H1 (cell line): ENCODE measurements at regions not wholly inside any gene's neighbourhood (a gene's known extent, or its start where the extent isn't known, plus 50 kb on each side); places are given as distances from the start of the nearest gene placed in this dataset.

Experiments used
- CTCF ChIA-PET: fragments of 300-600 bp; sonication (Branson Sonifier 250); formaldehyde crosslinking; loops from one replicate; lab custom pipeline; 2021; ENCODE audit not compliant: partially characterized antibody; lab: Charles Lee
- POLR2A ChIA-PET: fragments of 300-600 bp; sonication (Branson Sonifier 250); formaldehyde crosslinking; loops from one replicate; lab custom pipeline; 2021; ENCODE audit warnings: inconsistent platforms; ENCODE audit not compliant: partially characterized antibody; lab: Charles Lee
- DNase-seq, 2 experiments: peaks; one replicate each; pipeline versions ENCODE4 v3.0.0 to v3.0.0-alpha.2; 2010 to 2022; ENCODE audit warnings: low spot score in 2 of 2, low read depth in 1 of 2, mixed read lengths in 1 of 2
- FAIRE-seq: peaks from 2 replicates; lab custom pipeline; 2011; peaks lifted over from hg19 to GRCh38; lab: Jason Lieb, UNC
- H2AFZ ChIP-seq: 2 replicates; pipeline ENCODE4 v1.8.1; 2012; ENCODE audit warnings: low read length, inconsistent platforms
- H2AK5ac ChIP-seq: 2 replicates; pipeline ENCODE4 v1.6.1; 2013; ENCODE audit warnings: low read depth, low read length
- H2BK120ac ChIP-seq: replicated peaks from 2 replicates; pipeline ENCODE3; 2013; ENCODE audit warnings: low read depth, low read length, inconsistent platforms
- H2BK12ac ChIP-seq: 2 replicates; pipeline ENCODE4 v1.6.1; 2013; ENCODE audit warnings: low read depth, low read length
- H2BK15ac ChIP-seq: 2 replicates; pipeline ENCODE4 v1.6.1; 2013; ENCODE audit warnings: low read length
- H2BK20ac ChIP-seq: 2 replicates; pipeline ENCODE4 v1.6.1; 2013; ENCODE audit warnings: low read length
- H2BK5ac ChIP-seq: 2 replicates; pipeline ENCODE4 v1.6.1; 2013; ENCODE audit warnings: low read depth, low read length
- H3K14ac ChIP-seq: 2 replicates; pipeline ENCODE4 v1.6.1; 2013; ENCODE audit warnings: inconsistent platforms; ENCODE audit not compliant: insufficient read length
- H3K18ac ChIP-seq: 2 replicates; pipeline ENCODE4 v1.6.1; 2013; ENCODE audit warnings: low read length; ENCODE audit errors: extremely low read depth
- H3K23ac ChIP-seq: 2 replicates; pipeline ENCODE4 v1.6.1; 2013; ENCODE audit warnings: inconsistent platforms; ENCODE audit not compliant: insufficient read length
- H3K23me2 ChIP-seq: 2 replicates; pipeline ENCODE4 v1.6.1; 2013; ENCODE audit warnings: low read depth, low read length
- H3K27ac ChIP-seq: 2 replicates; pipeline ENCODE4 v1.6.1; 2011; ENCODE audit warnings: low read depth, low read length, inconsistent platforms
- H3K27me3 ChIP-seq, 4 experiments: replicated peaks in 1 of 4; 1 replicate in 1 of 4; 2 replicates in 3 of 4; pipeline versions ENCODE4 v1.6.1 to v1.8.1; 2011 to 2013; ENCODE audit warnings: low read length in 3 of 4, mild to moderate bottlenecking in 3 of 4, inconsistent platforms in 2 of 4, mixed read lengths in 2 of 4, moderate library complexity in 1 of 4; ENCODE audit not compliant: control insufficient read depth in 3 of 4, insufficient read depth in 3 of 4; ENCODE audit errors: extremely low read depth in 1 of 4
- H3K36me3 ChIP-seq, 4 experiments: 2 replicates each; pipeline versions ENCODE4 v1.6.1 to v1.8.1; 2011 to 2013; ENCODE audit warnings: mild to moderate bottlenecking in 4 of 4, low read length in 3 of 4, moderate library complexity in 2 of 4, control low read depth in 1 of 4, inconsistent platforms in 1 of 4; ENCODE audit not compliant: insufficient read depth in 4 of 4, control insufficient read depth in 2 of 4
- H3K4ac ChIP-seq: replicated peaks from 2 replicates; pipeline ENCODE3; 2013; ENCODE audit warnings: low read length, low read depth, mixed read lengths, inconsistent platforms; ENCODE audit not compliant: insufficient read length
- H3K4me1 ChIP-seq, 4 experiments: replicated peaks in 1 of 4; 1 replicate in 1 of 4; 2 replicates in 3 of 4; pipeline versions ENCODE4 v1.6.1 to v1.8.1; 2011 to 2013; ENCODE audit warnings: low read length in 3 of 4, inconsistent platforms in 2 of 4, mixed read lengths in 1 of 4; ENCODE audit not compliant: insufficient read depth in 4 of 4, control insufficient read depth in 3 of 4
- H3K4me2 ChIP-seq, 2 experiments: 2 replicates each; pipeline versions ENCODE4 v1.6.1 to v1.8.1; 2011 to 2013; ENCODE audit warnings: low read depth in 2 of 2, low read length in 2 of 2, control low read depth in 1 of 2, inconsistent platforms in 1 of 2, mild to moderate bottlenecking in 1 of 2; ENCODE audit not compliant: insufficient read depth in 1 of 2
- H3K4me3 ChIP-seq, 4 experiments: fragments of 200-600, 300-600 bp in 1 of 4; sonication (generic), shearing (Covaris generic), sonication (Bioruptor Twin) in 1 of 4; 2 replicates each; pipeline versions ENCODE4 v1.5.1 to v1.8.1; 2011 to 2016; ENCODE audit warnings: low read length in 4 of 4, low read depth in 3 of 4, control low read depth in 2 of 4, inconsistent platforms in 2 of 4, mild to moderate bottlenecking in 2 of 4, mixed read lengths in 1 of 4, moderate library complexity in 1 of 4; ENCODE audit not compliant: insufficient read depth in 2 of 4; ENCODE audit errors: extremely low read depth in 1 of 4
- H3K56ac ChIP-seq: replicated peaks from 2 replicates; pipeline ENCODE3; 2013; ENCODE audit warnings: low read depth, mild to moderate bottlenecking, mixed read lengths, low read length, inconsistent platforms; ENCODE audit not compliant: insufficient read length
- H3K79me1 ChIP-seq: 2 replicates; pipeline ENCODE4 v1.6.1; 2013; ENCODE audit warnings: low read depth, low read length, control low read depth
- H3K79me2 ChIP-seq, 2 experiments: 2 replicates each; pipeline versions ENCODE4 v1.6.1 to v1.8.1; 2012 to 2013; ENCODE audit warnings: low read length in 2 of 2, mild to moderate bottlenecking in 2 of 2, inconsistent platforms in 1 of 2; ENCODE audit not compliant: insufficient read depth in 2 of 2, control insufficient read depth in 1 of 2
- H3K9ac ChIP-seq, 4 experiments: replicated peaks in 1 of 4; 1 replicate in 1 of 4; 2 replicates in 3 of 4; pipeline versions ENCODE4 v1.6.1 to v1.8.1; 2011 to 2013; ENCODE audit warnings: low read depth in 3 of 4, low read length in 3 of 4, control low read depth in 2 of 4, mild to moderate bottlenecking in 2 of 4, moderate library complexity in 2 of 4, inconsistent platforms in 1 of 4; ENCODE audit errors: extremely low read depth in 1 of 4
- H3K9me3 ChIP-seq, 2 experiments: 2 replicates each; pipeline versions ENCODE4 v1.6.1 to v1.8.1; 2012 to 2013; ENCODE audit warnings: mild to moderate bottlenecking in 2 of 2, moderate library complexity in 2 of 2, control low read depth in 1 of 2, inconsistent platforms in 1 of 2, low read depth in 1 of 2, low read length in 1 of 2, mixed read lengths in 1 of 2; ENCODE audit not compliant: insufficient read depth in 2 of 2
- H4K20me1 ChIP-seq, 2 experiments: replicated peaks in 1 of 2; 2 replicates each; pipeline versions ENCODE3 to v1.8.1; 2011 to 2013; ENCODE audit warnings: inconsistent platforms in 2 of 2, low read length in 2 of 2, mild to moderate bottlenecking in 1 of 2; ENCODE audit not compliant: insufficient read depth in 2 of 2, control insufficient read depth in 1 of 2
- H4K5ac ChIP-seq: 2 replicates; pipeline ENCODE4 v1.6.1; 2013; ENCODE audit warnings: low read length, low read depth, mixed read lengths, inconsistent platforms; ENCODE audit not compliant: insufficient read length
- H4K8ac ChIP-seq: 2 replicates; pipeline ENCODE4 v1.8.0; 2013; ENCODE audit warnings: mild to moderate bottlenecking, moderate library complexity, low read length, inconsistent platforms; ENCODE audit not compliant: insufficient read depth; ENCODE audit errors: extremely low read depth
- H4K91ac ChIP-seq: replicated peaks from 2 replicates; pipeline ENCODE3; 2013; ENCODE audit warnings: low read length, mixed read lengths, inconsistent platforms; ENCODE audit not compliant: insufficient read length
- ATF2 ChIP-seq: IDR thresholded peaks from 2 replicates; pipeline ENCODE4 v1.6.1; 2012; ENCODE audit warnings: low read length, inconsistent platforms
- BACH1 ChIP-seq: IDR thresholded peaks from 2 replicates; pipeline ENCODE4 v1.6.1; 2012; ENCODE audit warnings: low read length, improper control_type of control experiment
- CHD2 ChIP-seq: IDR thresholded peaks from 2 replicates; pipeline ENCODE4 v1.6.1; 2012; ENCODE audit warnings: low read length, improper control_type of control experiment
- GABPA ChIP-seq: IDR thresholded peaks from 2 replicates; pipeline ENCODE4 v1.6.1; 2011; ENCODE audit warnings: mild to moderate bottlenecking, low read length, moderate library complexity, borderline replicate concordance; ENCODE audit not compliant: insufficient read depth
- POU5F1 ChIP-seq: IDR thresholded peaks from 2 replicates; pipeline ENCODE4 v1.6.1; 2011; ENCODE audit warnings: low read depth, mild to moderate bottlenecking, low read length, moderate library complexity
- SAP30 ChIP-seq: fragments of 300-600 bp; sonication (generic); IDR thresholded peaks from 2 replicates; pipeline ENCODE4 v1.7.1; 2012; ENCODE audit warnings: low read length, moderate library complexity, mild to moderate bottlenecking, inconsistent platforms; ENCODE audit not compliant: insufficient read depth, insufficient replicate concordance
- SIX5 ChIP-seq: IDR thresholded peaks from 2 replicates; pipeline ENCODE4 v1.6.1; 2011; ENCODE audit warnings: mild to moderate bottlenecking, low read depth, low read length
- TEAD4 ChIP-seq: IDR thresholded peaks from 2 replicates; pipeline ENCODE4 v1.6.1; 2012; ENCODE audit warnings: low read depth, low read length, inconsistent platforms, mixed read lengths
- ZNF274 ChIP-seq: IDR thresholded peaks from 2 replicates; pipeline ENCODE4 v1.7.0; 2012; ENCODE audit warnings: low read length, borderline replicate concordance; ENCODE audit errors: extremely low read depth
- WGBS, 2 experiments: shearing (Covaris generic) in 1 of 2; methylation state at CpG; one replicate each; pipeline versions ENCODE4 v1.1.6 to v1.1.7; 2013 to 2015; ENCODE audit warnings: low lambda C conversion rate in 2 of 2, mixed read lengths in 2 of 2, inconsistent platforms in 1 of 2, low coverage in 1 of 2, missing lambda C conversion rate in 1 of 2; ENCODE audit not compliant: insufficient replicate concordance in 2 of 2, insufficient coverage in 1 of 2, insufficient read length in 1 of 2; ENCODE audit errors: extremely low coverage in 1 of 2, missing lambda C conversion rate in 1 of 2; 5-methylcytosine and 5-hydroxymethylcytosine counted together
- TF ChIP-seq, protein P1 (sequence below), 3 experiments: IDR thresholded peaks; 1 replicate in 2 of 3; 2 replicates in 1 of 3; pipeline versions ENCODE4 v1.5.1 to v1.6.1; 2011; ENCODE audit warnings: low read length in 3 of 3, mild to moderate bottlenecking in 3 of 3, inconsistent platforms in 2 of 3, low read depth in 1 of 3, moderate library complexity in 1 of 3; ENCODE audit not compliant: insufficient read depth in 1 of 3; ENCODE audit errors: control extremely low read depth in 1 of 3

DNA sequence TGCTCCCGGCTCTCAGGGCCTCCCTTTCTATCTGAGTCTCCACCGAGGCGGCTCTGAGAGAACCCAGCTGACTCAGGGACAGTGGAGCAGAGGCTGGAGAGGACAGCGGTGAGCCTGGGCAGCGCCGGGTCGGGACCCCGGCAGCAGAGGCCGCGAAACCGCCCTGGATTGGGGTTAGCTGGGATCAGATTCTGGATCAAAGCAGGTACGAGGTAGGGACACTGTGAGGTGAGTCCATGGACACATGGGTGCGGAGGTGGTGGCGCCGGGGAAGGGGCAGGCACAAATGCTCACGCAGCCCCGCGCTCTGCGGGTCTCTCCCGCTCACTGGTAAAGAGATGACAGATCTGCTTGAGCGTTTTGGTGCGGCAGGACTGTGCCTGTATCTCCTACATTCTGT lies 146.4 kb upstream of the GGTLC1 start:
- no peak overlapping the region for H2AFZ ChIP-seq
- TF ChIP-seq SIX5 (no peak), GABPA (no peak), ZNF274 (no peak), TEAD4 (no peak), CHD2 (no peak), ATF2 (no peak), SAP30 (no peak), BACH1 (no peak), POU5F1 (no peak)
- TF ChIP-seq, protein P1, sequence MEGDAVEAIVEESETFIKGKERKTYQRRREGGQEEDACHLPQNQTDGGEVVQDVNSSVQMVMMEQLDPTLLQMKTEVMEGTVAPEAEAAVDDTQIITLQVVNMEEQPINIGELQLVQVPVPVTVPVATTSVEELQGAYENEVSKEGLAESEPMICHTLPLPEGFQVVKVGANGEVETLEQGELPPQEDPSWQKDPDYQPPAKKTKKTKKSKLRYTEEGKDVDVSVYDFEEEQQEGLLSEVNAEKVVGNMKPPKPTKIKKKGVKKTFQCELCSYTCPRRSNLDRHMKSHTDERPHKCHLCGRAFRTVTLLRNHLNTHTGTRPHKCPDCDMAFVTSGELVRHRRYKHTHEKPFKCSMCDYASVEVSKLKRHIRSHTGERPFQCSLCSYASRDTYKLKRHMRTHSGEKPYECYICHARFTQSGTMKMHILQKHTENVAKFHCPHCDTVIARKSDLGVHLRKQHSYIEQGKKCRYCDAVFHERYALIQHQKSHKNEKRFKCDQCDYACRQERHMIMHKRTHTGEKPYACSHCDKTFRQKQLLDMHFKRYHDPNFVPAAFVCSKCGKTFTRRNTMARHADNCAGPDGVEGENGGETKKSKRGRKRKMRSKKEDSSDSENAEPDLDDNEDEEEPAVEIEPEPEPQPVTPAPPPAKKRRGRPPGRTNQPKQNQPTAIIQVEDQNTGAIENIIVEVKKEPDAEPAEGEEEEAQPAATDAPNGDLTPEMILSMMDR (IDR thresholded peaks at IDR 0.05; ENCODE audit: control extremely low read depth in 1 of 3, insufficient read depth in 1 of 3, low read depth in 1 of 3, low read length in 3 of 3), result no peak

More for the DNA sequence above, 146.4 kb upstream of the GGTLC1 start:
- Histone ChIP-seq H3K36me3 (no peaks in the 10 kb centered on the region), H3K4me2 (no peak overlapping the region), H2BK12ac (no peak overlapping the region), H3K79me1 (no peaks in the 10 kb centered on the region), H2BK5ac (no peak overlapping the region), H2BK15ac (no peak overlapping the region), H3K4ac (no peak overlapping the region), H3K18ac (no peak overlapping the region), H3K23ac (no peak overlapping the region), H3K14ac (no peak overlapping the region), H3K56ac (no peak overlapping the region), H4K8ac (0 out of 2 replicates have a peak overlapping the region, but pooled peaks have one; percentile 9), H3K4me3 (no peak overlapping the region), H2BK20ac (no peak overlapping the region), H3K9me3 (no peaks in the 10 kb centered on the region), H3K27ac (no peak overlapping the region), H3K4me1 (peaks cover 0 to 2% (median 0%) of the 10 kb centered on the region in 4 experiments; a peak in 2 of 7 replicates), H2BK120ac (no peak overlapping the region), H3K9ac (no peak overlapping the region), H3K27me3 (no peaks in the 10 kb centered on the region), H4K5ac (no peak overlapping the region), H3K23me2 (no peaks in the 10 kb centered on the region), H3K79me2 (no peaks in the 10 kb centered on the region), H4K20me1 (no peaks in the 10 kb centered on the region), H4K91ac (no peak overlapping the region), H2AK5ac (no peak overlapping the region)
- DNase-seq (no peak), FAIRE-seq (no peak)
- ChIA-PET POLR2A (interaction anchor here (1.3 kb wide), 1 partner anchor 14 kb away, joined by 3 read pairs; no protein-coding TSS in a partner anchor), CTCF (interaction anchor here (0.6 to 3.9 kb wide), 3 partner anchors 15 to 1337 kb away, joined by 3 to 13 read pairs (median 3); no protein-coding TSS in a partner anchor)
- 90% methylated on average over 19 of the region's 22 CpGs; no CpG with 5 or more reads in 1 of the 2 experiments for WGBS, 2 experiments
